GM13977 (cell line): ENCODE measurements at regions not wholly inside any gene's neighbourhood (a gene's known extent, or its start where the extent isn't known, plus 50 kb on each side); places are given as distances from the start of the nearest gene placed in this dataset.

Experiments used
- DNase-seq: peaks from one replicate; pipeline ENCODE4 v3.0.0; 2012; ENCODE audit warnings: low spot score
- CTCF ChIP-seq: IDR thresholded peaks from 2 replicates; pipeline ENCODE4 v1.5.1; 2012; ENCODE audit warnings: mild to moderate bottlenecking, control low read depth; ENCODE audit not compliant: insufficient read depth; ENCODE audit errors: extremely low read depth, missing control alignments
- in situ Hi-C: fragments of 300-500 bp; cut with MboI; formaldehyde crosslinking; loops from one replicate; pipeline ENCODE4 v1.12.0; 2022; ENCODE audit warnings: low sequenced_read_pairs, low pct_unique_long_range_greater_than_20kb, mixed read lengths, inconsistent platforms; ENCODE audit not compliant: unreplicated experiment

GRCh38 chr20:56786503-56786902 is 157.4 kb downstream of the TFAP2C start:
- DNase-seq: no peak
- TF ChIP-seq CTCF: no peak
- in situ Hi-C loops: no loop called here

- DNase-seq: no peak
- in situ Hi-C loops: no loop called here
- no peak for TF ChIP-seq CTCF
These were observed 159.1 kb downstream of the TFAP2C start for GRCh38 chr20:56788041-56788670.

- in situ Hi-C loops: no loop called here
- no peak for DNase-seq
- no peak for TF ChIP-seq CTCF
These were observed 159.8 kb downstream of the TFAP2C start for GRCh38 chr20:56788671-56789610.

- no peak for DNase-seq
- no peak for TF ChIP-seq CTCF
- in situ Hi-C loops: no loop called here
These were observed 164.8 kb downstream of the TFAP2C start for GRCh38 chr20:56793916-56794315.

GRCh38 chr20:56795492-56795891 is 166.4 kb downstream of the TFAP2C start:
- in situ Hi-C loops: no loop called here

GRCh38 chr20:56796345-56796744 is 167.2 kb downstream of the TFAP2C start:
- no peak for DNase-seq
- no peak for TF ChIP-seq CTCF
- in situ Hi-C loops: no loop called here

More at GRCh38 chr20:56795492-56795891, 166.4 kb downstream of the TFAP2C start:
- TF ChIP-seq CTCF: no peak
- DNase-seq: no peak
